ENCODE measurements at regions not wholly inside any gene's neighbourhood (a gene's known extent, or its start where the extent isn't known, plus 50 kb on each side); places are given as distances from the start of the nearest gene placed in this dataset.

- Histone ChIP-seq H3K4me1 (ENCODE audit: control insufficient read depth in 1 of 2, insufficient read depth in 2 of 2, low read length in 2 of 2) (peaks cover 18 to 33% of the 10 kb centered on the region in 2 donors), H3K4me3 (replicated peaks in 1 of 3; ENCODE audit: low read depth in 2 of 3, low read length in 3 of 3) (no peak overlapping the region), H3K4me2 (replicated peaks; ENCODE audit: extremely low read depth, low read length, poor library complexity, severe bottlenecking) (no peak overlapping the region), H3K9me3 (replicated peaks in 1 of 2; ENCODE audit: control insufficient read depth in 1 of 2, insufficient read depth in 1 of 2, low read length in 2 of 2) (no peaks in the 10 kb centered on the region), H3K27me3 (ENCODE audit: control insufficient read depth in 2 of 2, insufficient read depth in 2 of 2, low read length in 2 of 2) (no peaks in the 10 kb centered on the region), H4K20me1 (ENCODE audit: insufficient read depth, low read length) (no peaks in the 10 kb centered on the region), H3K9ac (ENCODE audit: insufficient read depth, low read length, poor library complexity, severe bottlenecking) (no peak overlapping the region), H3K27ac (ENCODE audit: low read depth in 1 of 2, low read length in 2 of 2) (no peak overlapping the region), H2AFZ (ENCODE audit: insufficient read depth, low read depth, low read length, poor library complexity, severe bottlenecking) (no peak overlapping the region), H3K36me3 (replicated peaks in 1 of 2; ENCODE audit: control insufficient read depth in 1 of 2, insufficient read depth in 2 of 2, low read length in 2 of 2) (no peaks in the 10 kb centered on the region), H3K79me2 (ENCODE audit: insufficient read depth, low read length) (no peaks in the 10 kb centered on the region)
- WGBS (ENCODE audit: insufficient coverage) = 0% methylated on average over 1 of the region's 2 CpGs
- no peaks in the 10 kb centered on the region for H3K36me3 Mint-ChIP-seq
- H3K27me3 Mint-ChIP-seq (ENCODE audit: low read depth in 3 of 3) = peaks cover 0 to 2% (median 0%) of the 10 kb centered on the region in 3 donors
- TF ChIP-seq CTCF (IDR thresholded peaks at IDR 0.05) = no peak
- no peak overlapping the region for H3K4me3 Mint-ChIP-seq
- no peaks in the 10 kb centered on the region for H3K9me3 Mint-ChIP-seq
- no peak overlapping the region for H3K27ac Mint-ChIP-seq
- peaks cover 43% of the 10 kb centered on the region for H3K4me1 Mint-ChIP-seq
- intact Hi-C loops (cut with micrococcal nuclease) = loop anchor here in 1 of 2 donors (10.0 kb wide), 1 partner anchor 69 kb away; no protein-coding TSS in a partner anchor
- no peak for DNase-seq
Observed at GRCh38 chr2:172215936-172216335, 113.2 kb upstream of the DLX2 start.

GRCh38 chr2:172216477-172216876 lies 113.8 kb upstream of the DLX2 start:
- peaks cover 0 to 2% (median 0%) of the 10 kb centered on the region in 3 donors for H3K27me3 Mint-ChIP-seq (ENCODE audit: low read depth in 3 of 3)
- intact Hi-C loops (cut with micrococcal nuclease) = loop anchor here in 1 of 2 donors (10.0 kb wide), 1 partner anchor 68 kb away; no protein-coding TSS in a partner anchor
- no peaks in the 10 kb centered on the region for H4K20me1 ChIP-seq (ENCODE audit: insufficient read depth, low read length)

More at GRCh38 chr2:172216477-172216876, 113.8 kb upstream of the DLX2 start:
- DNase-seq = no peak
- peaks cover 42% of the 10 kb centered on the region for H3K4me1 Mint-ChIP-seq
- WGBS (ENCODE audit: insufficient coverage) = 92% methylated on average over 6 of the region's 6 CpGs
- H3K79me2 ChIP-seq (ENCODE audit: insufficient read depth, low read length) = no peaks in the 10 kb centered on the region
- no peaks in the 10 kb centered on the region for H3K27me3 ChIP-seq (ENCODE audit: control insufficient read depth in 2 of 2, insufficient read depth in 2 of 2, low read length in 2 of 2)
- no peak overlapping the region for H3K4me3 Mint-ChIP-seq
- no peak for TF ChIP-seq CTCF (IDR thresholded peaks at IDR 0.05)
- no peaks in the 10 kb centered on the region for H3K9me3 ChIP-seq (replicated peaks in 1 of 2; ENCODE audit: control insufficient read depth in 1 of 2, insufficient read depth in 1 of 2, low read length in 2 of 2)
- H3K27ac Mint-ChIP-seq = peak overlapping the region in 1 of 7 donors; percentile 6
- H3K9me3 Mint-ChIP-seq = no peaks in the 10 kb centered on the region
- no peak overlapping the region for H3K4me3 ChIP-seq (replicated peaks in 1 of 3; ENCODE audit: low read depth in 2 of 3, low read length in 3 of 3)
- H3K36me3 Mint-ChIP-seq = no peaks in the 10 kb centered on the region
- no peak overlapping the region for H3K4me2 ChIP-seq (replicated peaks; ENCODE audit: extremely low read depth, low read length, poor library complexity, severe bottlenecking)
- H3K9ac ChIP-seq (ENCODE audit: insufficient read depth, low read length, poor library complexity, severe bottlenecking) = no peak overlapping the region
- no peak overlapping the region for H3K27ac ChIP-seq (ENCODE audit: low read depth in 1 of 2, low read length in 2 of 2)
- no peak overlapping the region for H2AFZ ChIP-seq (ENCODE audit: insufficient read depth, low read depth, low read length, poor library complexity, severe bottlenecking)
- H3K36me3 ChIP-seq (replicated peaks in 1 of 2; ENCODE audit: control insufficient read depth in 1 of 2, insufficient read depth in 2 of 2, low read length in 2 of 2) = no peaks in the 10 kb centered on the region
- H3K4me1 ChIP-seq (ENCODE audit: control insufficient read depth in 1 of 2, insufficient read depth in 2 of 2, low read length in 2 of 2) = peaks cover 13 to 29% of the 10 kb centered on the region in 2 donors
